GM21390 (cell line): ENCODE measurements at regions not wholly inside any gene's neighbourhood (a gene's known extent, or its start where the extent isn't known, plus 50 kb on each side); places are given as distances from the start of the nearest gene placed in this dataset.
"Not testable (repeated sequence)": the region's sequence is repeated elsewhere in the genome, so short reads cannot be mapped to it uniquely, and the experiment has no call there.

Source experiments
- ATAC-seq: cut with Tn5 transposase; IDR thresholded peaks from one replicate; pipeline ENCODE4 v1.9.1; 2021; ENCODE audit not compliant: unreplicated experiment

- no peak for ATAC-seq
Observed at GRCh38 chr3:635393-635792, 438.8 kb downstream of the CHL1 start.

- no peak for ATAC-seq
Observed at GRCh38 chr3:643376-643775, 446.8 kb downstream of the CHL1 start.

GRCh38 chr3:655824-656223 is 437.0 kb upstream of the CNTN6 start:
- ATAC-seq, result no peak

GRCh38 chr3:661356-661755 is 431.5 kb upstream of the CNTN6 start:
- no peak for ATAC-seq

DNA sequence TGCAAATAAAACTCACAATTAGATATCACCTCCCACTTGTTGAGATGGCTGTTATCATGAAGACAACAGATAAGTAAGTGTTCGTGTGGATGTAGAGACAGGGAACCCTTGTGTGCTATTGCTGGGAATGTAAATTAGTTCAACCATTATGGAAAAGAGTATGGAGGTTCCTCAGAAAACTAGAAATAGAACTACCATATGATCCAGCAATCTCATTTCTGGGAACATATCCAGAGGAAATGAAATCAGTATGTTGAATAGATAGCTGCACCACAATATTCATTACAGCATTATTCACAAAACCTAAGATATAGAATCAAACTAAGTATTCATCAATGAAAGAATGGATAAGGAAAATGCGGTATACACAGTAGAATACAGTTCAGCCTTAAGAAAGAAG is 418.7 kb upstream of the CNTN6 start:
- no peak for ATAC-seq

DNA sequence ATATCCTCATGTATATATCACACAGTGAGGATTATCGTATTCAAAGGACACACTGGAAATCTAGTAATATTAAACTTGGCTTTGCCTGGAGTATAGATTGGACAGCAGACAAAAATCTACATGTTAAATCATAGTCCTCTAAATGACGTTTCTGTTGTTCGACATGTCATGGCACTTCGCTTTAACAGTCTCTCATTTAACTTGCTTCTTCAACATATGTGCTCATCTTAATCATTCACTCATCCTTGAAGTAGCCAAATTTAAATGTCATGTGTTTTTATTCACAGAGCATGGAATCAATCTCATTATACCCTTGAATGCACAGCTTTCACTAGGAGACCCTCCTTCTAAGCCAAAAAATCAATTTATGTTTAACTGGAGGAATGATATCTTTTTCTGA is 417.0 kb upstream of the CNTN6 start:
- no peak for ATAC-seq

DNA sequence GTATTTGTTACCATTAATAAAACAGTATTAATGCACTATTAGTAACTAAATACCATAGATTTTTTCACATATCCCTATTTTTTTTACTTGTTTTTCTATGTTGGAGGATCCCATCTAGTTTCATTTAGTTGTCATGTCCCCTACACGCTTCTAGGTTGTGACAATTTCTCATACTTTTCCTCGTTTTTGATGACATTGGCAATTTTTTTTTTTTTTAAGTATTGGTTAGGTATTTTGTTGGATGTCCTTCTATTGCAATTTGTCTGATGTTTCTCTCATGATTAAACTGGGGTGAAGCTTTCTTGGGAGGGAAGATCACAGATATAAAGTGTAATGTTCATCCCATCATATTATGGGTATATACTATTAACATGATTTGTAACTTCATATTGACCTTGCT is 409.1 kb upstream of the CNTN6 start:
- ATAC-seq, result no peak

GRCh38 chr3:690770-691169 is 402.1 kb upstream of the CNTN6 start:
- ATAC-seq, result no peak

DNA sequence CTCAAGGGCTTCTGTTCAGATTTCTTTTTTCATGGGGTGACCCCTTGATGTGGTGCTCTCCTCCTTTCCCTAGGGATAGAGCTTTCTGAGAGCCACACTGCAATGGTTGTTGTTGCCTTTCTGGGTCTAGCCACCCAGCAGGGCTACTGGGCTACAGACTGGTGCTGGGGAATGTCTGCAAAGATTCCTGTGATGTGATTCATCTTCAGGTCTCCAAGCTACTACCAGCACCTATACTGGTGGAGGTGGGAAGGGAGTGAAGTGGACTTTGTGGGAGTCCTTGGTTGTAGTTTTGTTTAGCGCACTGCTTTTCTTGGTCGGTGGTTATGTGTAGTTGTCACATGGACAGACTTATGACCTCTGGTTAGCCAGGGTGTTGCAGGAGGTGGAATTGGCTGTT is 392.3 kb upstream of the CNTN6 start:
- ATAC-seq, result no peak

DNA sequence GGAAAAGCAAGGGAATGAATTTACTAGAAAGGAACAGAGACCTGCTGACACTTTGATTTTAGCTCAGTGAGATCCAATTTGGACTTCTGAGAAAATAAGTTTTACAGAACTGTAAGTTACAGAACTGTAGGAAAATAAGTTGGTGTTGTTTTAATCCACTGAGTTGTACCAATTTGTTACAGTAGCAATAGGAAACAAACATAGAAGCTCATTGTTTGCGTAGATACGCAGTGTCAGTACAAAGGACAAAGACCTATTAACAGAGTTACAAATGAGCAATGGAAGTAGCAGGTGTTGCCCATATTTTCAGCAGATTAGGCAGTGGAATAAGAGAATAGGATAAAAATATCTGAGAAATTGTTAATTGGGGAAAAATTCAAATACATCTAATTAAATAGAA is 385.8 kb upstream of the CNTN6 start:
- no peak for ATAC-seq

- no peak for ATAC-seq
Observed at GRCh38 chr3:713006-713621, 379.7 kb upstream of the CNTN6 start.

DNA sequence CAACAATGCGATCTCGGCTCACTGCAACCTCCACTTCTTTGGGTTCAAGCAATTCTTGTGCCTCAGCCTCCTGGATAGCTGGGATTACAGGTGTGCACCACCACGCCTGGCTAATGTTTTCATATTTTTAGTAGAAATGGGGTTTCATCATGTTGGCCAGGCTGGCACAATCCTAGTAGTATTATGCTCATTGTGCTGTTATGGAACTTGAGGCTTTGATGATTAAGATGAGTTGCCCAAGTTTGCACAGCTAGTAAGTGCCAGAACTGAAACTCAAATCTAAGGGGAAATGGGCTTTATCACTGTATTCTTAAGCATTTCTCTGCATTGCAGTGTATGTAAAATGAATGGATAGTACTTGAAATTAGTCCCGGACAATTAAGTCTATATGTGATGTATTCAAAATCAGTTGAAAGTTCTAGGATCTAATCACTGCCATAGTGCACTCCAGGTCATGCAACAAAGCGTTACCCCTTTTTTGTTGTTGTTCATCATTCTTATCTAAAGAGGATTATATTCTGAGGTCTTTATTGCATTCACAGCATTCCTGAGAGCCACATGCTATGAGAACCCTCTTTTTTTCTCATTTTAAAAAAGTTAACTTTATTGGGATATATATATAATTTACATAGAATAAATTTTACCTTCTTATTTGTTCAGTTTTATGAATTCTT is 378.7 kb upstream of the CNTN6 start:
- no peak for ATAC-seq

GRCh38 chr3:721086-721485 is 371.7 kb upstream of the CNTN6 start:
- ATAC-seq, result no peak

DNA sequence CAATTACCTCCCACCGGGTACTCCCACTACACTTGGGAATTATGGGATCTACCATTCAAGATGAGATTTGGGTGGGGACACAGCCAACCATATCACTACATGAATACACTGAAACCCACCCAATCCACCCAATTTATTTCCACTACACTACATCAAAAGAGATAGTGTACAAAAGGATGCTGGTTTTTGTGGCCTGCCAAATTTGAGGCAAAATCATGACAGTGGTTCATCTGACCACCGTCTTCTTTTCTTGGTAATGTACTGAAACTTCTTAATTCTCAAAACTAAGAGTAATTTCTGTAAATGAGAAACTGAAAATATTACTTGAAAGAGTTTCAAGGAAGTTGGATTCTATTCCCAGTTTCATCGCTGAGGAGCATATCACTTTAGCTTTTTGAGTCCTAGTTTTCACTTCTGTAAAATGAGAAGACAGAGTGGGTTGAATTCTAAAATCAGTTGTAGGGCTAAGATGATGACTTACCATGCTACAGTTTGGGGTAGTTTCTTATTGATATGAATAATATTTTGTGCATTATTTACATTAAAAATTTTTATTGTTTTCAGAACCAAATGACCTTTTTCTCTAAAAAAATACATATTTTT is 360.4 kb upstream of the CNTN6 start:
- ATAC-seq, result no peak

- no peak for ATAC-seq
Observed at GRCh38 chr3:733313-733712, 359.5 kb upstream of the CNTN6 start.

GRCh38 chr3:757711-758110 is 335.1 kb upstream of the CNTN6 start:
- no peak for ATAC-seq

- ATAC-seq, result no peak
Observed at GRCh38 chr3:759106-759505, 333.7 kb upstream of the CNTN6 start.

GRCh38 chr3:773433-773832 is 319.4 kb upstream of the CNTN6 start:
- ATAC-seq, result not testable (repeated sequence)

DNA sequence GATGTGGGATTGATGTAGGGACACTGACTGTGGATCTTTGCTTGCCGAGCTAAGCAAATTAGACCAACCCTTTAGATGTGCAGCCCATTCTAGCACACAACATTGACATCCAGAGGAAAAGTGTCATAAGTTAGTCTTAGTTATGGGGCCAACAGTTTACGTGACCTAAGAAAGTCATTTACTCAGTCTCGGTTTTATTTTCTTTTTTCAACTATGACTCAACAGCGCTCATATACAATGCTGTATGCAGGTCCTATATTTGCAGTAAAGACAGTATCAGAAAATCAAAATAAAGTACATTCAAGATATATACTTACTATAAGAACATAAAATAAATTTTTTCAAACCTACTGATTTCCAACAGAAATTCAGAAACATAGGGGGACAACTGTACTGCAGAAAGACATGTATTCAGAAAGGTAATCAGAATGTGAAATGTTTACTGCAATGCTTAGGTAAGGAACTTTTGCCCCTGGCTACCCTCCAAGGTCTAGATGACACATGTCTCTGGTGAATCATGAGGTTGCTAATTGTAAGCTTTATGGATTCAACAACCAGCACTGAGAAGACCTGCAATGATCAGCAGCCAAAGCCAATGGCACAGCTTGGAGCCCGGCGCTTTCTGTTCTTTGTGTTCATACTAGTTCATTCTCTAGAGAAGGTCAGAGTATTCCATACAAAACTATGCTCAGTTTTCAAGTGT is 317.5 kb upstream of the CNTN6 start:
- no peak for ATAC-seq

DNA sequence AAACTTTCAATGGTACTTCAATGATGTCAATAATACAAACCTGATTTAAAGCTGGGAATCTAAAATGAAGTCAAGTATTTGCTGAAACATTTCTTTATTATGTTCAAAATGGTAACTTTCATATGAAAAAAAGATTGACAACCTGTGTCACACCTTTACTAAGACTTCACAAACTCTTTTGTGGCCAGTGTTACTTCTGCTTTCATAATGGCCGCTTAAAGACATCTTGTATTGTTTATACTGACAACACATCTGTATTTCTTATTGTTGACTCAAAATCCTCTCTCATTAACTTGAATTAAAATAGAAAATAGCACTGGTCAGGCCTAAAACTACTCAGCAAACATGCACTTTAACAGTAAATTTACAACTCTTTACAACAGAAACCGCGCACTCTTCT is 312.3 kb upstream of the CNTN6 start:
- ATAC-seq, result no peak

GRCh38 chr3:791442-791841 is 301.4 kb upstream of the CNTN6 start:
- no peak for ATAC-seq

- no peak for ATAC-seq
Observed at GRCh38 chr3:792630-793029, 300.2 kb upstream of the CNTN6 start.
